Lower leg skin (tissue), 4 donors: ENCODE measurements at regions not wholly inside any gene's neighbourhood (a gene's known extent, or its start where the extent isn't known, plus 50 kb on each side); places are given as distances from the start of the nearest gene placed in this dataset.

Experiments used
- DNase-seq, 2 donors: peaks; one replicate each; pipeline ENCODE4 v3.0.0-alpha.2; 2019; ENCODE audit warnings: low spot score in 2 of 2
- H3K4me3 ChIP-seq: fragments of 200-600 bp; sonication (generic); 2 replicates; pipeline ENCODE4 v1.5.1; 2017; ENCODE audit warnings: mild to moderate bottlenecking, low read depth; ENCODE audit not compliant: poor library complexity, severe bottlenecking
- POLR2A ChIP-seq, 2 donors: fragments of 450-650 bp; IDR thresholded peaks; one replicate each; pipeline ENCODE4 v1.6.1; 2016 to 2017; ENCODE audit warnings: antibody characterized with exemption in 2 of 2, mild to moderate bottlenecking in 1 of 2, moderate library complexity in 1 of 2
- WGBS, 2 donors: methylation state at CpG; one replicate each; pipeline ENCODE4 v1.1.5; 2018; 5-methylcytosine and 5-hydroxymethylcytosine counted together
- intact Hi-C: fragments of 100-400 bp; cut with DNase I; formaldehyde crosslinking; loops from one replicate; pipeline ENCODE4 v1.15.0; 2023; ENCODE audit warnings: low total_unique reads
- TF ChIP-seq, protein P1 (sequence below), 3 donors: fragments of 450-650 bp; IDR thresholded peaks; one replicate each; pipeline ENCODE4 v1.5.1; 2016; ENCODE audit warnings: antibody characterized with exemption in 3 of 3, mild to moderate bottlenecking in 3 of 3, moderate library complexity in 2 of 3

DNA sequence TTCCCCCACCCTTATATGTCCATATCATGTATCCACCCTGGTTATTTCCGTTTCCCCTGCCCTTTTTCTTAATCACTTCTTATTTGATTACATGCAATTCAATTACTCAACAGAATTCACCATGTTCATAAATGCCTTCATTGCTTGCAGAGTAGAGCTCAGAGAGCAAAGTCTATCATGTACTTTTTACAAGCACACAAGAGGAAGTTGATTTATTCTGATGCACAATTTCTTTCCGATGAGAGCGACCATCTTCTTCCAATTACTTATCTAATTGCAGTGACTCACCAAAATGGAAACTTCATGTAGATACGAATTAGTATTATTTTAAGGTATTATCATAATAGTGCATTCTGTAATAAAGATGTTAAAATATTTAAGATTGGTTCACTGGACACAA lies 430.5 kb upstream of the KLF6 start:
- 56 to 63% methylated on average over 4 of the region's 4 CpGs for WGBS, 2 donors
- intact Hi-C loops: no loop called here
- H3K4me3 ChIP-seq: no peak overlapping the region
- DNase-seq: no peak
- TF ChIP-seq POLR2A (IDR thresholded peaks at IDR 0.05): no peak
- TF ChIP-seq, protein P1, sequence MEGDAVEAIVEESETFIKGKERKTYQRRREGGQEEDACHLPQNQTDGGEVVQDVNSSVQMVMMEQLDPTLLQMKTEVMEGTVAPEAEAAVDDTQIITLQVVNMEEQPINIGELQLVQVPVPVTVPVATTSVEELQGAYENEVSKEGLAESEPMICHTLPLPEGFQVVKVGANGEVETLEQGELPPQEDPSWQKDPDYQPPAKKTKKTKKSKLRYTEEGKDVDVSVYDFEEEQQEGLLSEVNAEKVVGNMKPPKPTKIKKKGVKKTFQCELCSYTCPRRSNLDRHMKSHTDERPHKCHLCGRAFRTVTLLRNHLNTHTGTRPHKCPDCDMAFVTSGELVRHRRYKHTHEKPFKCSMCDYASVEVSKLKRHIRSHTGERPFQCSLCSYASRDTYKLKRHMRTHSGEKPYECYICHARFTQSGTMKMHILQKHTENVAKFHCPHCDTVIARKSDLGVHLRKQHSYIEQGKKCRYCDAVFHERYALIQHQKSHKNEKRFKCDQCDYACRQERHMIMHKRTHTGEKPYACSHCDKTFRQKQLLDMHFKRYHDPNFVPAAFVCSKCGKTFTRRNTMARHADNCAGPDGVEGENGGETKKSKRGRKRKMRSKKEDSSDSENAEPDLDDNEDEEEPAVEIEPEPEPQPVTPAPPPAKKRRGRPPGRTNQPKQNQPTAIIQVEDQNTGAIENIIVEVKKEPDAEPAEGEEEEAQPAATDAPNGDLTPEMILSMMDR (IDR thresholded peaks at IDR 0.05): no peak

DNA sequence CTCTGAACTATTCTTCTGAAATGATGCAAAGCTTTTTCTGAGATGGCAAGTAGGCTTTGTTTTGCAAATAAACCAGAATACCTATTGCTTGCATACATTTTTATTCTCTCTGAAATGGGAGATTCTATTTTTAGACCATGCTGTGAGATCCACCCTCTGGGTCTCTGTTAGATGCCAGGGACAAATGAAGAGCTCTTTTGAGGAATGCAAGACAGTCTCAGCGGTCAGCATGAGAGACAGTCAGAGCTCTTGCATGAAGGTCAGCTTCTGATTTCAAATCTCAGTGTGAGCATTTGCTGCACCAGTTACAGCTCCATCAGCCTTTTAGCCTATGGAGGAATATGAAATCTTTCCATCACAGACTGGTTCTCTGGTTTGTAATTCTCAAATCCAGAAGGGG lies 429.9 kb upstream of the KLF6 start:
- H3K4me3 ChIP-seq: no peak overlapping the region
- TF ChIP-seq, protein P1 (IDR thresholded peaks at IDR 0.05): no peak
- TF ChIP-seq POLR2A (IDR thresholded peaks at IDR 0.05): no peak
- intact Hi-C loops: no loop called here
- DNase-seq: no peak
- 68 to 80% methylated on average over 1 of the region's 1 CpG for WGBS, 2 donors

DNA sequence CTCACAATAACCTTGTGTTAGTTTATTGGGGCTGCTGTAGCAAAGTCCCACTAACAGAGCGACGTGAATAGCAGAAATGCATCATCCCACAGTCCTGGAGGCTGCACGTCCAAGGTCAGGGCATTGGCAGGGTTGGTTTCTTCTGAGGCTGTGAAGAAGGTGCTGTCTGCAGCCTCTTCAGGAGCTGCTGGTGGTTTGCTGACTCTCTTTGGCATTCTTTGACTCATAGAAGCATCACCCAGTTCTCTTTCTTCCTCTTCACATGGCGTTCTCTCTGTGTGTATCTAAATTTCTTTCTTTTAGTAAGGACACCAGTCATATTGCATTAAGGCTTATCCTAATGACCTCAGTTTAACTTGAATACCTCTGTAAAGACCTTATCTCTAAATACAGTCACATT lies 428.4 kb upstream of the KLF6 start:
- no peak for DNase-seq
- intact Hi-C loops: no loop called here
- TF ChIP-seq POLR2A (IDR thresholded peaks at IDR 0.05): no peak
- TF ChIP-seq, protein P1 (IDR thresholded peaks at IDR 0.05): no peak
- no peak overlapping the region for H3K4me3 ChIP-seq
- 99% methylated on average over 4 of the region's 4 CpGs for WGBS, 2 donors

DNA sequence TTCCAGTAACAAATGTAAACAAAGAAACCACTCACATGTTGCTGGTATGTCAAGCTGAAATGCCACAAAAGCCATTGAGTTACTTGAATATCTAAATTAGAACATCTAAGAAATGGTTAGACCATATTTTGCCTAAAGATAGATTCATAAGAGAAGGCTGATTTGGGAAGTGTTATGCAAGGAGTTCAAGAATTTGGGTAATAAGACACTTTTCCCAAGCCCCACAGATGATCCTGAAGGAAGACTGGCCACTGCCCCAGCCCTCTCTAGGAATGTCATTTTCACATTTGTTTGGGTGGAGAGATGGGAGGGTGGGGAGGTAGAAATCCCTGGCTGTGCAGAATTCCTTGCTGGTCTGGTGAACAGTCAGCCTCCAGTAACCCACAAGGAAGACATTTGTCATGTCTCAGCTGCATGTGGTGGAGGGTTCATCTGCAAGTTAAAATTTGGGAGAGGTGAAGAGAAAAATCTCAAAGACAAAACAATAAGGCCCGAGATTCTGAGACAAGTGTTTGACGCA lies 427.2 kb upstream of the KLF6 start:
- no peak for TF ChIP-seq POLR2A (IDR thresholded peaks at IDR 0.05)
- TF ChIP-seq, protein P1 (IDR thresholded peaks at IDR 0.05): no peak
- intact Hi-C loops: no loop called here
- no peak for DNase-seq
- 87 to 97% methylated on average over 2 of the region's 2 CpGs for WGBS, 2 donors
- H3K4me3 ChIP-seq: no peak overlapping the region

DNA sequence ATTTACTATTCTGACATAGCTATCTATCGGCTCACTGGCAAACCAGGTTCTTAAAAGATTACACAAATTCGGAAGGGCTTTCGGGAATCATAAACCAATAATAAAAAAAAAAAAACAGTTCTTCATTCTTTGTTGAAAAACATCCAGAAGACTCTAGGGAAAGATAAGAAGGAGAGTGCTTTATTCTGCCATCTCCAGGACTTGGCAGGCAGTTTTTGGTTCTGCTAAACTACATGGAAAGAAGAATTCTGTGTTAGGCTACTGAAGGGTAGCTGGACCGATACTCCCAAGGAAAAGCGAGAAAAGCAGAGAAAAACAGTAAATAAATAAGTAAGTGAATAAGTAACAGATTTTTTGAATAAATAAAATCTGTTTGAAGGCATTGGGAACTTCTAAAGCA lies 423.5 kb upstream of the KLF6 start:
- 62% methylated on average over 5 of the region's 5 CpGs for WGBS, 2 donors
- no peak for DNase-seq
- no peak overlapping the region for H3K4me3 ChIP-seq
- intact Hi-C loops: no loop called here
- TF ChIP-seq POLR2A (IDR thresholded peaks at IDR 0.05): no peak
- TF ChIP-seq, protein P1 (IDR thresholded peaks at IDR 0.05): no peak

DNA sequence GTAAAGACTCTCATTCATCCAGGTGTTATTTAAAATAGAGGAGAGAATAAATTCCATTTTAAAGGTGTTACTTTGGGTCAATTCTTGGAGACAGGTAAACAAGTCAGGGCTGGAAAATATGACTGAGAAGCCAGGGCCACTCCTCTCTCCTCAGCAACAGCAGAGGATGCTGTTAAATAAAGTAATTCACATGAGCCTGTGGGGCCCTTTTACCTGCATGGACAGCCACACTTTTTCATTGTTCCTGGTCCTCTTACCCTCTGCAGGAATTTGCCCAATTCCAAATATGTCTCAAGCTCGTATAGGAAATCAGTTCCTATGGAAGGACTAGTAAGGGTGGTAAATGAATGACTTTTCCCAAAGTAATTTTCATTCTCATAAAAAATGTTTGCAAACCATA lies 420.1 kb upstream of the KLF6 start:
- no peak overlapping the region for H3K4me3 ChIP-seq
- intact Hi-C loops: no loop called here
- TF ChIP-seq POLR2A (IDR thresholded peaks at IDR 0.05): no peak
- TF ChIP-seq, protein P1 (IDR thresholded peaks at IDR 0.05): no peak
- DNase-seq: no peak
- WGBS, 2 donors: 48 to 61% methylated on average over 1 of the region's 1 CpG
